ENCODE measurements at regions not wholly inside any gene's neighbourhood (a gene's known extent, or its start where the extent isn't known, plus 50 kb on each side); places are given as distances from the start of the nearest gene placed in this dataset.

DNA sequence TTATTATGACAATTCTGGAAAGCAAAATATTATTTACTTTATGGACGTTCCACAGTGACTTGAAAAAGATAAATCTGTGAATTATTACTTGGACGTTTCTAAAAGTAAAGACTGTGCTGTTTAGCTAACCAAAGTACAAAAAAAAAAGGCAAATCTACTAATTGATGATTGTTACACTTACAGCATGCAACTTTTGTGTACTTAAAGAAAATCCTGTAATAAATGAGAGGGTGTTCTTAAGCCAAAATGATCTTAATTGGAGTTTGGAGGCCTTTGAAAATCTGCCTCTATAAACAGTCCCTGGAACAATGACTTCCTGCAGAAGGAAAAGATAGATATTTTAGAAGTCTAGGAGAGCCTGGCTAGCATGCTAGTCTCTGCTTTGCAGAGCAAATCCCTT is 434.0 kb upstream of the SYT1 start:
- TF ChIP-seq, protein P1, sequence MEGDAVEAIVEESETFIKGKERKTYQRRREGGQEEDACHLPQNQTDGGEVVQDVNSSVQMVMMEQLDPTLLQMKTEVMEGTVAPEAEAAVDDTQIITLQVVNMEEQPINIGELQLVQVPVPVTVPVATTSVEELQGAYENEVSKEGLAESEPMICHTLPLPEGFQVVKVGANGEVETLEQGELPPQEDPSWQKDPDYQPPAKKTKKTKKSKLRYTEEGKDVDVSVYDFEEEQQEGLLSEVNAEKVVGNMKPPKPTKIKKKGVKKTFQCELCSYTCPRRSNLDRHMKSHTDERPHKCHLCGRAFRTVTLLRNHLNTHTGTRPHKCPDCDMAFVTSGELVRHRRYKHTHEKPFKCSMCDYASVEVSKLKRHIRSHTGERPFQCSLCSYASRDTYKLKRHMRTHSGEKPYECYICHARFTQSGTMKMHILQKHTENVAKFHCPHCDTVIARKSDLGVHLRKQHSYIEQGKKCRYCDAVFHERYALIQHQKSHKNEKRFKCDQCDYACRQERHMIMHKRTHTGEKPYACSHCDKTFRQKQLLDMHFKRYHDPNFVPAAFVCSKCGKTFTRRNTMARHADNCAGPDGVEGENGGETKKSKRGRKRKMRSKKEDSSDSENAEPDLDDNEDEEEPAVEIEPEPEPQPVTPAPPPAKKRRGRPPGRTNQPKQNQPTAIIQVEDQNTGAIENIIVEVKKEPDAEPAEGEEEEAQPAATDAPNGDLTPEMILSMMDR (IDR thresholded peaks at IDR 0.05), result no peak
- TF ChIP-seq ZFX (IDR thresholded peaks at IDR 0.05; ENCODE audit: borderline replicate concordance), result no peak

Data from 22Rv1 (cell line).